Astrocyte (in vitro differentiated cells and primary cell): ENCODE measurements at regions not wholly inside any gene's neighbourhood (a gene's known extent, or its start where the extent isn't known, plus 50 kb on each side); places are given as distances from the start of the nearest gene placed in this dataset.

Experiments
- DNase-seq: peaks from one replicate; pipeline ENCODE4 v3.0.0-alpha.2; 2010; ENCODE audit warnings: low read depth
- FAIRE-seq: peaks from 2 replicates; lab custom pipeline; 2011; peaks lifted over from hg19 to GRCh38; lab: Jason Lieb, UNC
- H2AFZ ChIP-seq: 2 replicates; pipeline ENCODE4 v1.6.0; 2012; ENCODE audit warnings: low read depth, low read length, inconsistent platforms
- H3K27ac ChIP-seq: 2 replicates; pipeline ENCODE4 v1.5.1; 2011; ENCODE audit warnings: low read depth, low read length, inconsistent platforms
- H3K27me3 ChIP-seq: 2 replicates; pipeline ENCODE4 v1.6.0; 2011; ENCODE audit warnings: low read length, inconsistent platforms; ENCODE audit not compliant: insufficient read depth
- H3K36me3 ChIP-seq: 2 replicates; pipeline ENCODE4 v1.5.1; 2011; ENCODE audit warnings: low read length, inconsistent platforms; ENCODE audit not compliant: insufficient read depth
- H3K4me1 ChIP-seq: 2 replicates; pipeline ENCODE4 v1.5.1; 2011; ENCODE audit warnings: low read length, inconsistent platforms; ENCODE audit not compliant: insufficient read depth
- H3K4me2 ChIP-seq: 2 replicates; pipeline ENCODE4 v1.6.0; 2012; ENCODE audit warnings: low read length, inconsistent platforms
- H3K4me3 ChIP-seq: 2 replicates; pipeline ENCODE4 v1.5.1; 2011; ENCODE audit warnings: low read depth, mild to moderate bottlenecking, low read length, inconsistent platforms; ENCODE audit not compliant: insufficient read depth
- H3K79me2 ChIP-seq: 2 replicates; pipeline ENCODE4 v1.6.0; 2012; ENCODE audit warnings: mild to moderate bottlenecking, low read length, inconsistent platforms; ENCODE audit not compliant: insufficient read depth
- H3K9ac ChIP-seq: 2 replicates; pipeline ENCODE4 v1.6.0; 2012; ENCODE audit warnings: mild to moderate bottlenecking, low read length, inconsistent platforms
- H3K9me3 ChIP-seq: 2 replicates; pipeline ENCODE4 v1.5.1; 2012; ENCODE audit warnings: low read depth, mild to moderate bottlenecking, low read length, inconsistent platforms; ENCODE audit not compliant: insufficient read depth
- H4K20me1 ChIP-seq: 2 replicates; pipeline ENCODE4 v1.6.0; 2012; ENCODE audit warnings: low read length, inconsistent platforms; ENCODE audit not compliant: insufficient read depth
- H3K27ac Mint-ChIP-seq: one replicate; pipeline ENCODE4 v1.8.0; 2021; ENCODE audit warnings: mild to moderate bottlenecking, mixed read lengths; ENCODE audit not compliant: unreplicated experiment
- H3K27me3 Mint-ChIP-seq: one replicate; pipeline ENCODE4 v1.8.0; 2021; ENCODE audit warnings: low read depth, mixed read lengths; ENCODE audit not compliant: unreplicated experiment
- H3K36me3 Mint-ChIP-seq: one replicate; pipeline ENCODE4 v1.8.0; 2021; ENCODE audit warnings: low read depth, mixed read lengths; ENCODE audit not compliant: unreplicated experiment
- H3K4me1 Mint-ChIP-seq: one replicate; pipeline ENCODE4 v1.8.0; 2021; ENCODE audit warnings: low read depth, mixed read lengths; ENCODE audit not compliant: unreplicated experiment
- H3K4me3 Mint-ChIP-seq: one replicate; pipeline ENCODE4 v1.8.0; 2021; ENCODE audit warnings: mild to moderate bottlenecking, moderate library complexity, mixed read lengths; ENCODE audit not compliant: unreplicated experiment
- H3K9me3 Mint-ChIP-seq: one replicate; pipeline ENCODE4 v1.8.0; 2021; ENCODE audit warnings: mild to moderate bottlenecking, mixed read lengths; ENCODE audit not compliant: unreplicated experiment
- CTCF ChIP-seq: IDR thresholded peaks from 2 replicates; pipeline ENCODE4 v1.5.1; 2011; ENCODE audit warnings: low read depth, mild to moderate bottlenecking, inconsistent platforms, low read length, moderate library complexity; ENCODE audit not compliant: insufficient read depth
- EZH2 ChIP-seq: IDR thresholded peaks from 2 replicates; pipeline ENCODE4 v1.6.1; 2012; ENCODE audit warnings: mild to moderate bottlenecking, low read length, inconsistent platforms; ENCODE audit not compliant: insufficient read depth

GRCh38 chr3:16761571-16761970, 123.2 kb upstream of the PLCL2 start:
- Histone ChIP-seq H3K9ac (no peak overlapping the region), H3K79me2 (no peaks in the 10 kb centered on the region), H4K20me1 (no peaks in the 10 kb centered on the region), H3K4me2 (no peak overlapping the region), H2AFZ (no peak overlapping the region), H3K27me3 (no peaks in the 10 kb centered on the region), H3K36me3 (no peaks in the 10 kb centered on the region), H3K9me3 (no peaks in the 10 kb centered on the region), H3K4me1 (no peaks in the 10 kb centered on the region), H3K4me3 (no peak overlapping the region), H3K27ac (no peak overlapping the region)
- Mint-ChIP-seq H3K4me1 (peaks cover 2% of the 10 kb centered on the region), H3K9me3 (no peaks in the 10 kb centered on the region), H3K27me3 (no peaks in the 10 kb centered on the region), H3K27ac (no peak overlapping the region), H3K36me3 (no peaks in the 10 kb centered on the region), H3K4me3 (no peak overlapping the region)
- TF ChIP-seq CTCF (no peak), EZH2 (no peak)
- FAIRE-seq (no peak), DNase-seq (peak; percentile 34)

GRCh38 chr3:16765661-16766060, 119.1 kb upstream of the PLCL2 start:
- Histone ChIP-seq H3K27ac (no peak overlapping the region), H3K79me2 (no peaks in the 10 kb centered on the region), H3K4me3 (no peak overlapping the region), H3K9me3 (no peaks in the 10 kb centered on the region), H3K9ac (no peak overlapping the region), H3K36me3 (no peaks in the 10 kb centered on the region), H4K20me1 (no peaks in the 10 kb centered on the region), H3K4me2 (no peak overlapping the region), H3K27me3 (no peaks in the 10 kb centered on the region), H2AFZ (no peak overlapping the region), H3K4me1 (no peaks in the 10 kb centered on the region)
- H3K4me1 Mint-ChIP-seq = peaks cover 24% of the 10 kb centered on the region
- no peak overlapping the region for H3K4me3 Mint-ChIP-seq
- H3K27ac Mint-ChIP-seq = no peak overlapping the region
- TF ChIP-seq CTCF (no peak), EZH2 (no peak)
- no peaks in the 10 kb centered on the region for H3K9me3 Mint-ChIP-seq
- H3K36me3 Mint-ChIP-seq = no peaks in the 10 kb centered on the region
- no peaks in the 10 kb centered on the region for H3K27me3 Mint-ChIP-seq
- FAIRE-seq (no peak), DNase-seq (no peak)

DNA sequence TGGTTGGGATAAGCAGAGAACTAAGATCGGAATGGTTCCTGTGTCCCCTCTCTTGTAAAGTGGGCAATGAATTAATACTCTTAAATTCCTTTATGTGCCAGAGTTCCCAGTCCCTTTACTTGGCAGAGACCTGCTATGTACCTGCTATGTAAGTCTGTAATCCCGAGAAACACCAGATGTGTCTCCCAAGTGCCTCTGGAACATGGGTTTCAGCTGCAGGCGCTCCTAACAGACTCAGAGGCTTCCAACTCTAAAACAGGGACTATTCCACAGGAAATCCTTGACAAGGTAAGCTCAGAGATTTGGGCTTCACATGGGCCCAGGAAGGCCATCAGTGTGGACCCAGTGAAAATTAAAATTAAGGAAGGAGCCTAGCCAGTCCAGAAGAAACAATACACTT, 117.7 kb upstream of the PLCL2 start:
- Histone ChIP-seq H3K79me2 (no peaks in the 10 kb centered on the region), H3K4me3 (no peak overlapping the region), H3K36me3 (no peaks in the 10 kb centered on the region), H3K9me3 (no peaks in the 10 kb centered on the region), H3K4me1 (no peaks in the 10 kb centered on the region), H3K27ac (no peak overlapping the region), H3K4me2 (no peak overlapping the region), H3K9ac (no peak overlapping the region), H3K27me3 (no peaks in the 10 kb centered on the region), H2AFZ (no peak overlapping the region), H4K20me1 (no peaks in the 10 kb centered on the region)
- Mint-ChIP-seq H3K27ac (no peak overlapping the region), H3K27me3 (no peaks in the 10 kb centered on the region), H3K4me3 (no peak overlapping the region), H3K9me3 (no peaks in the 10 kb centered on the region), H3K36me3 (no peaks in the 10 kb centered on the region), H3K4me1 (peaks cover 24% of the 10 kb centered on the region)
- TF ChIP-seq CTCF = no peak
- TF ChIP-seq EZH2 = no peak
- DNase-seq = no peak
- FAIRE-seq = no peak
